GM12892 (cell line): ENCODE measurements at regions not wholly inside any gene's neighbourhood (a gene's known extent, or its start where the extent isn't known, plus 50 kb on each side); places are given as distances from the start of the nearest gene placed in this dataset.

ENCODE experiments used
- DNase-seq: peaks from one replicate; pipeline ENCODE4 v3.0.0; 2011; ENCODE audit not compliant: insufficient read length
- FAIRE-seq: peaks from 2 replicates; lab custom pipeline; 2011; peaks lifted over from hg19 to GRCh38; lab: Jason Lieb, UNC
- POLR2A ChIP-seq: IDR thresholded peaks from 2 replicates; pipeline ENCODE4 v1.6.1; 2011; ENCODE audit warnings: low read depth, low read length, control low read depth
- POLR2AphosphoS5 ChIP-seq: IDR thresholded peaks from 2 replicates; pipeline ENCODE4 v1.6.1; 2011; ENCODE audit warnings: low read depth, low read length, control low read depth
- TAF1 ChIP-seq: IDR thresholded peaks from 2 replicates; pipeline ENCODE4 v1.6.1; 2011; ENCODE audit warnings: low read depth, mild to moderate bottlenecking, control low read depth, low read length, borderline replicate concordance

GRCh38 chr2:140057928-140058327, 1277.7 kb upstream of the NXPH2 start:
- TF ChIP-seq TAF1 = no peak
- no peak for TF ChIP-seq POLR2AphosphoS5
- no peak for TF ChIP-seq POLR2A
- FAIRE-seq (no peak), DNase-seq (no peak)

GRCh38 chr2:140041811-140042210, 1261.6 kb upstream of the NXPH2 start:
- DNase-seq = no peak
- TF ChIP-seq TAF1 (no peak), POLR2AphosphoS5 (no peak), POLR2A (no peak)
- no peak for FAIRE-seq

GRCh38 chr2:140041239-140041638, 1261.0 kb upstream of the NXPH2 start:
- TF ChIP-seq TAF1 (no peak), POLR2A (no peak), POLR2AphosphoS5 (no peak)
- DNase-seq = no peak
- FAIRE-seq = no peak

GRCh38 chr2:140033638-140034037, 1253.4 kb upstream of the NXPH2 start:
- FAIRE-seq = no peak
- no peak for TF ChIP-seq TAF1
- no peak for TF ChIP-seq POLR2A
- no peak for TF ChIP-seq POLR2AphosphoS5

GRCh38 chr2:140027966-140028365, 1247.8 kb upstream of the NXPH2 start:
- TF ChIP-seq POLR2A (no peak), POLR2AphosphoS5 (no peak), TAF1 (no peak)
- FAIRE-seq (no peak), DNase-seq (no peak)

More at GRCh38 chr2:140033638-140034037, 1253.4 kb upstream of the NXPH2 start:
- no peak for DNase-seq

- DNase-seq (no peak), FAIRE-seq (no peak)
- TF ChIP-seq TAF1 = no peak
- TF ChIP-seq POLR2AphosphoS5 = no peak
- TF ChIP-seq POLR2A = no peak
Observed at GRCh38 chr2:140027320-140027719, 1247.1 kb upstream of the NXPH2 start.

GRCh38 chr2:140023291-140023690, 1243.1 kb upstream of the NXPH2 start:
- FAIRE-seq (no peak), DNase-seq (no peak)
- TF ChIP-seq POLR2A (no peak), TAF1 (no peak), POLR2AphosphoS5 (no peak)

- no peak for FAIRE-seq
- TF ChIP-seq POLR2A (no peak), POLR2AphosphoS5 (no peak), TAF1 (no peak)
- no peak for DNase-seq
Observed at GRCh38 chr2:140018541-140018940, 1238.4 kb upstream of the NXPH2 start.

GRCh38 chr2:140014204-140014546, 1234.0 kb upstream of the NXPH2 start:
- DNase-seq = no peak
- FAIRE-seq = no peak
- TF ChIP-seq TAF1 = no peak

- TF ChIP-seq POLR2A (no peak), POLR2AphosphoS5 (no peak), TAF1 (no peak)
- DNase-seq = no peak
- no peak for FAIRE-seq
Observed at GRCh38 chr2:140013545-140014203, 1233.5 kb upstream of the NXPH2 start.

GRCh38 chr2:140011287-140011686, 1231.1 kb upstream of the NXPH2 start:
- no peak for DNase-seq

GRCh38 chr2:140002110-140002509, 1221.9 kb upstream of the NXPH2 start:
- FAIRE-seq = no peak
- no peak for DNase-seq

More at GRCh38 chr2:140011287-140011686, 1231.1 kb upstream of the NXPH2 start:
- TF ChIP-seq POLR2AphosphoS5 (no peak), POLR2A (no peak), TAF1 (no peak)
- no peak for FAIRE-seq

More at GRCh38 chr2:140002110-140002509, 1221.9 kb upstream of the NXPH2 start:
- no peak for TF ChIP-seq POLR2AphosphoS5
- TF ChIP-seq POLR2A = no peak
- no peak for TF ChIP-seq TAF1
